ENCODE measurements at regions not wholly inside any gene's neighbourhood (a gene's known extent, or its start where the extent isn't known, plus 50 kb on each side); places are given as distances from the start of the nearest gene placed in this dataset.

- DNase-seq = no peak
These were observed 227.6 kb downstream of the ASXL3 start for GRCh38 chr18:33805592-33805991.

- no peak for DNase-seq
These were observed 226.2 kb downstream of the ASXL3 start for GRCh38 chr18:33804258-33804657.

GRCh38 chr18:33803636-33804035, 225.6 kb downstream of the ASXL3 start:
- no peak for DNase-seq

GRCh38 chr18:33802955-33803354, 224.9 kb downstream of the ASXL3 start:
- DNase-seq = peak; percentile 99
